ENCODE measurements at regions not wholly inside any gene's neighbourhood (a gene's known extent, or its start where the extent isn't known, plus 50 kb on each side); places are given as distances from the start of the nearest gene placed in this dataset.

DNA sequence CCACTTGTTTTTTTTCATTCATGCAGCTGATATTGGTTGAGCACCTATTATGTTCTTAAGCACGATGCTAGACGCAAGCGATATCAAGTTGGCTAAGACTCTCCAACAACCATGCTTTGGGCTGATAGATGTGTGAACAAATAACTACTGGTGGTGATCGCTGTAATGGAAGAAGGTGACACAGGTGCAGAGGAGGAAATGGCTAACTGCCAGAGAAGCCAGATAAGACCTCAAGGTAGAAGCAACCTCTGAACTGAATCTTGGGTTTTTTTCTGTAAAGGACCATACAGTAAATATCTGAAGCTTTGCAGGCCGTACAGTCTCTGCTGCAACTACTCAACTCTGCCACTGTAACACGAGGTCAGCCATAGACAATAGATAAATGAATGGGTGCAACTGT is 97.9 kb downstream of the C17orf67 start:
- Histone ChIP-seq H3K4me3 (ENCODE audit: low read length) (no peak overlapping the region), H3K4me2 (ENCODE audit: low read depth, low read length, poor library complexity, severe bottlenecking) (no peak overlapping the region), H3K9me2 (replicated peaks; ENCODE audit: insufficient read depth, low read length) (no peaks in the 10 kb centered on the region), H3K4me1 (ENCODE audit: low read length) (peaks cover 25% of the 10 kb centered on the region), H3K36me3 (ENCODE audit: insufficient read depth, low read length) (no peaks in the 10 kb centered on the region), H3K27me3 (ENCODE audit: low read length) (no peaks in the 10 kb centered on the region), H3K9ac (ENCODE audit: low read length) (no peak overlapping the region), H4K20me1 (ENCODE audit: insufficient read depth, low read depth, low read length) (no peaks in the 10 kb centered on the region), H2AFZ (ENCODE audit: low read length) (no peak overlapping the region), H3K79me2 (ENCODE audit: low read length) (no peaks in the 10 kb centered on the region), H3K27ac (ENCODE audit: low read length) (no peak overlapping the region), H3K9me3 (ENCODE audit: low read length) (no peaks in the 10 kb centered on the region)
- DNase-seq, result no peak

DNA sequence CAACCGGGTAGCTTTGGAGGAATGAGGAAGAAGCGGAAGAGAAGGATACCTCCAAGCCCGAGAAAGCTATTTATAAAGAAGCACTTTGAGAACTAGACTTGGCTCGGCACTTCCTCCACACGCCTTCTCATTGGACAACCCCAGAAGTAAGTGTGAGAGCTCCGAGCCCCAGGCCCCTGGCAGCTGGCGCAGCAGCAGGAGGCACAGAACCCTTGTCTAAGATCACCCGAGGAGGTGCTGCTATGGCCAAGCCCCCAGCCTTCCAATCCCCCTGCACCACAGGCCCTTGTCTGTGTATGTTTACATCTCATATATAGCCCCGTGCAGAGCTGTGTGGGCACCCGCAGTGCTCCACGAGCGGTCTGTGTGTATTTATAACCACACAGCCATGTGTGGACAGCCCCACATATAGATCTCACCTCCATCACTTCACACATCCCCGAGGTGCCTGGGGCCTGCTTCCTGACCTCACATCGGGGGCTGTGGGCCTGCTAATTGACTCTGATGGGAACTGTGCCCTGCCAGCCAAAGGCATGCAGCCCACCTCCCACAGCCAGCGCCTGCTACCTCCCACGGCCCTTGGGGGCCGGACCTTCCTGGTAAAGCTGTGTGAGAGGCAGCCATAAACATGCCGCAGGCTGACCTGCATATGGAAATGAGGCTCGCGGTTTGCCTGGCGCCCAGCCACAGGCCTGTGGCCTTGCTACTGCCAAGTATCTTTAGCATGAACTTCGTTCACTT is 96.1 kb downstream of the C17orf67 start:
- no peaks in the 10 kb centered on the region for H3K9me3 ChIP-seq (ENCODE audit: low read length)
- no peaks in the 10 kb centered on the region for H3K27me3 ChIP-seq (ENCODE audit: low read length)
- H3K4me2 ChIP-seq (ENCODE audit: low read depth, low read length, poor library complexity, severe bottlenecking), result no peak overlapping the region
- peaks cover 25% of the 10 kb centered on the region for H3K4me1 ChIP-seq (ENCODE audit: low read length)
- H3K9me2 ChIP-seq (replicated peaks; ENCODE audit: insufficient read depth, low read length), result no peaks in the 10 kb centered on the region
- H4K20me1 ChIP-seq (ENCODE audit: insufficient read depth, low read depth, low read length), result no peaks in the 10 kb centered on the region
- no peak overlapping the region for H3K9ac ChIP-seq (ENCODE audit: low read length)
- no peak overlapping the region for H3K4me3 ChIP-seq (ENCODE audit: low read length)
- no peak overlapping the region for H3K27ac ChIP-seq (ENCODE audit: low read length)
- H3K36me3 ChIP-seq (ENCODE audit: insufficient read depth, low read length), result no peaks in the 10 kb centered on the region
- DNase-seq, result no peak
- H3K79me2 ChIP-seq (ENCODE audit: low read length), result no peaks in the 10 kb centered on the region
- H2AFZ ChIP-seq (ENCODE audit: low read length), result no peak overlapping the region

DNA sequence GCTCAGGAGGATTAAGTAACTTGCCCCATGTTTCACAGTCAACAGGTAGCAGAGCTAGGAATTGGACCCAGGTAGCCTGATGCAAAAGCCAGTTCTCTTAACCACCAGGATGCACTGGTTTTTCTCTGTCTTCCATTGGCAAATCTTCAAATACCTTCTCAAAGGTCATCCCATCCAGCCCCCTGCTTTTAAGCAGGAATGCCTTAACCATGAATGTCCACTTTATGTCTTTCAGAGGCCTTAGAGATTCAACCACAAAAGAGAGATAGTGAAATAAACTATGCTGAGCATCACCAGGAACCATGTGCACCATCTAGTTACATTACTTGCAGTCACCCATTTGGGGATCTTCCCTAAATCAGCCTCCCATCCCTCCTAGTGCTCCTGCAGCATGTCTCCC is 94.3 kb downstream of the C17orf67 start:
- peaks cover 13% of the 10 kb centered on the region for H3K4me1 ChIP-seq (ENCODE audit: low read length)
- H3K27ac ChIP-seq (ENCODE audit: low read length), result no peak overlapping the region
- H3K36me3 ChIP-seq (ENCODE audit: insufficient read depth, low read length), result no peaks in the 10 kb centered on the region
- H2AFZ ChIP-seq (ENCODE audit: low read length), result no peak overlapping the region
- H3K4me3 ChIP-seq (ENCODE audit: low read length), result no peak overlapping the region
- H3K4me2 ChIP-seq (ENCODE audit: low read depth, low read length, poor library complexity, severe bottlenecking), result no peak overlapping the region
- no peaks in the 10 kb centered on the region for H3K9me2 ChIP-seq (replicated peaks; ENCODE audit: insufficient read depth, low read length)
- no peak for DNase-seq
- no peaks in the 10 kb centered on the region for H4K20me1 ChIP-seq (ENCODE audit: insufficient read depth, low read depth, low read length)
- no peaks in the 10 kb centered on the region for H3K27me3 ChIP-seq (ENCODE audit: low read length)
- no peaks in the 10 kb centered on the region for H3K79me2 ChIP-seq (ENCODE audit: low read length)
- no peak overlapping the region for H3K9ac ChIP-seq (ENCODE audit: low read length)
- H3K9me3 ChIP-seq (ENCODE audit: low read length), result no peaks in the 10 kb centered on the region

DNA sequence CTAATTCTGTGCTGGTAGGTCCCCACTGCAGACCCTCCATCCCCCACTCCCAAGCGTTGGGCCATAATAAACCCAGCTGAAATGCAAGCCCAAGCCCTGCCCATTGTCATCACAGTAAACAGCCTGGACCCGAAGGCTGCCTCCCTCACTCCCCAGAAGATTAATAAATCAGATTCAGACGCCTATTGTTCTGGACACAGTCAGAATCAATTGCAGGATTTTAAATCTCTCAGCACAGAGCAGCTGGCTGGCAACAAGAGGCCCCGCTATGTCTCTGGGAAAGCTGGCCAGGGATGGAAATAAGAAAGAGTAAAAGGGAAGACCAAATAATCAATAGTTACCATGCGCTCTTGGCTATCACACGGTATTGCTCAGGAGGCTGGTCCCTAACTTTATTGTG is 93.9 kb downstream of the C17orf67 start:
- H3K36me3 ChIP-seq (ENCODE audit: insufficient read depth, low read length), result no peaks in the 10 kb centered on the region
- no peak overlapping the region for H3K27ac ChIP-seq (ENCODE audit: low read length)
- H3K79me2 ChIP-seq (ENCODE audit: low read length), result no peaks in the 10 kb centered on the region
- DNase-seq, result no peak
- H4K20me1 ChIP-seq (ENCODE audit: insufficient read depth, low read depth, low read length), result no peaks in the 10 kb centered on the region
- H3K9me2 ChIP-seq (replicated peaks; ENCODE audit: insufficient read depth, low read length), result no peaks in the 10 kb centered on the region
- H2AFZ ChIP-seq (ENCODE audit: low read length), result no peak overlapping the region
- H3K4me3 ChIP-seq (ENCODE audit: low read length), result no peak overlapping the region
- no peaks in the 10 kb centered on the region for H3K27me3 ChIP-seq (ENCODE audit: low read length)
- peaks cover 13% of the 10 kb centered on the region for H3K4me1 ChIP-seq (ENCODE audit: low read length)
- H3K4me2 ChIP-seq (ENCODE audit: low read depth, low read length, poor library complexity, severe bottlenecking), result no peak overlapping the region
- H3K9ac ChIP-seq (ENCODE audit: low read length), result no peak overlapping the region
- no peaks in the 10 kb centered on the region for H3K9me3 ChIP-seq (ENCODE audit: low read length)

DNA sequence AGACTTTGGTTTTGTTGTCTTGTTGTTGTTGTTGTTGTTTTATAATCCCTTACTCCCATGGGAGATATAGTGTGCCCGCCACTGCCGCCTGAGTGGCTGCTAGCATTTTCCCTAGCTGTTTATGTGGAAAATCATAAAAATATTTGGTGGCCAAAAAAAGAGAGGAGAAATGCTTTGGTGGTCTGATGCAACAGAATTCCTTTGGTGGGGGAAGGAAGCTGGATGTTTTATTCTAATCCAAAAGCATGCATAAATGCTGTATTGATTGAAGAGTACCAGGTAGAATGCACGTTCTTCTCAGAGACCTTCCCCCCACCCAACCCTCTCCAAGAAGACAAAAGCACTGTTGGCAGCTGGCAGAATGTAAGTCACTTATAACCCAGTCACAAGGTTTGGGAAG is 93.2 kb downstream of the C17orf67 start:
- Histone ChIP-seq H3K9me3 (ENCODE audit: low read length) (no peaks in the 10 kb centered on the region), H3K4me3 (ENCODE audit: low read length) (no peak overlapping the region), H3K36me3 (ENCODE audit: insufficient read depth, low read length) (no peaks in the 10 kb centered on the region), H3K27ac (ENCODE audit: low read length) (no peak overlapping the region), H3K4me2 (ENCODE audit: low read depth, low read length, poor library complexity, severe bottlenecking) (no peak overlapping the region), H2AFZ (ENCODE audit: low read length) (no peak overlapping the region), H3K9me2 (replicated peaks; ENCODE audit: insufficient read depth, low read length) (no peaks in the 10 kb centered on the region), H3K9ac (ENCODE audit: low read length) (no peak overlapping the region), H3K79me2 (ENCODE audit: low read length) (no peaks in the 10 kb centered on the region), H4K20me1 (ENCODE audit: insufficient read depth, low read depth, low read length) (no peaks in the 10 kb centered on the region), H3K4me1 (ENCODE audit: low read length) (peaks cover 13% of the 10 kb centered on the region), H3K27me3 (ENCODE audit: low read length) (no peaks in the 10 kb centered on the region)
- DNase-seq, result no peak

All from Karpas-422 (cell line).